Activated CD4-positive, alpha-beta T cell treated with anti-CD3 and anti-CD28 coated beads, Interleukin-2, amount 50 U/mL, for 1 hour (primary cell): ENCODE measurements at regions not wholly inside any gene's neighbourhood (a gene's known extent, or its start where the extent isn't known, plus 50 kb on each side); places are given as distances from the start of the nearest gene placed in this dataset.
"Not testable (repeated sequence)": the region's sequence is repeated elsewhere in the genome, so short reads cannot be mapped to it uniquely, and the experiment has no call there.

Experiments used
- DNase-seq: peaks from one replicate; pipeline ENCODE4 v3.0.0-alpha.2; 2020

- DNase-seq: no peak
Measured at GRCh38 chr7:356691-357462, 66.9 kb downstream of the FOXL3 start.

DNA sequence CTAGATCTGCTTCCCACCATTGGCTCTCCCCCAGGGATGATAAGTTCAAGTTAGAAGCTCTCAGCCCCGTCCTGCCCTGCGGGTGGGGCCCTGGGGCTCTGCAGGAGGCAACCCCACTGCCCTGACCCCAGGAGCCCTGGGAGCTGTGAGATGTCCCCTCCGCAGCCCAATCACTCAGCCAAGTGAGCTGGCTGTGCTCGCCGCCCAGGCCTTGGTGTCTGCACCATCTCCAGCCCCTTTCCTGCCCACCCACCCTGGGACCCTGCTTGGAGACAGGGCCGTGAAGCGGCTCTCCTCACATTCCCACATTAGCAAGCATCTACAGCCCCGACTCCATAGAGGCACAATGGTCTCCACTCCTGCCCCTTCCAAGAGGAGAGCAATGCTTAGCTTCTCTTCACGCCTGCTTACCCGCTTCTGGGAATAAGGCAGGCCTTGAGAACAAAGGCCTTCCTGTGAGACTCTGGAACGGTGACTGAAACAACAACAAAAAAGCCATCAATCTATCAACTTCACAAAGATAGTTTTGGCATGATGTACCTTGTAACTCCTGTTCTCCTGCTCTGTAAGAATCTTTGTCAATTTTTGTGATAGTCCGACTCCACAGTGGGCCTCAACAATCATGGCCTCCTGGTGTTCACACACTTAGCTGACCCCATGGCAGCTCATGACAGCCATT, 67.7 kb downstream of the FOXL3 start:
- DNase-seq: no peak

GRCh38 chr7:358352-358751, 68.4 kb downstream of the FOXL3 start:
- DNase-seq: no peak

GRCh38 chr7:359226-359765, 69.3 kb downstream of the FOXL3 start:
- no peak for DNase-seq

- DNase-seq: no peak
Measured at GRCh38 chr7:359766-360361, 69.9 kb downstream of the FOXL3 start.

GRCh38 chr7:360454-361100, 70.6 kb downstream of the FOXL3 start:
- DNase-seq: peak; percentile 40

DNA sequence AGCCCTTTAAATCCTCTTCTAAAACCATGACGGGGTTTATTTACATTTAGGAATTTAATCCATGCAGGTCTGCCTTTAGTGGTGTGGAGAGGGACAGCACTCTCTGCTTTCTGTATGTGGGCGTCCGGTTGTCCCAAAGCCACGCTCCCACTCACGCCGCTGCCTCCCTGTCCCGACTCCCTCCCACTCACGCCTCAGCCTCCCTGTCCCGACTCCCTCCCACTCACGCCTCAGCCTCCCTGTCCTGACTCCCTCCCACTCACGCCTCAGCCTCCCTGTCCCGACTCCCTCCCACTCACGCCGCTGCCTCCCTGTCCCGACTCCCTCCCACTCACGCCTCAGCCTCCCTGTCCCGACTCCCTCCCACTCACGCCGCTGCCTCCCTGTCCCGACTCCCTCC, 71.2 kb downstream of the FOXL3 start:
- DNase-seq: not testable (repeated sequence)

- DNase-seq: no peak
Measured at GRCh38 chr7:361680-362401, 71.9 kb downstream of the FOXL3 start.

DNA sequence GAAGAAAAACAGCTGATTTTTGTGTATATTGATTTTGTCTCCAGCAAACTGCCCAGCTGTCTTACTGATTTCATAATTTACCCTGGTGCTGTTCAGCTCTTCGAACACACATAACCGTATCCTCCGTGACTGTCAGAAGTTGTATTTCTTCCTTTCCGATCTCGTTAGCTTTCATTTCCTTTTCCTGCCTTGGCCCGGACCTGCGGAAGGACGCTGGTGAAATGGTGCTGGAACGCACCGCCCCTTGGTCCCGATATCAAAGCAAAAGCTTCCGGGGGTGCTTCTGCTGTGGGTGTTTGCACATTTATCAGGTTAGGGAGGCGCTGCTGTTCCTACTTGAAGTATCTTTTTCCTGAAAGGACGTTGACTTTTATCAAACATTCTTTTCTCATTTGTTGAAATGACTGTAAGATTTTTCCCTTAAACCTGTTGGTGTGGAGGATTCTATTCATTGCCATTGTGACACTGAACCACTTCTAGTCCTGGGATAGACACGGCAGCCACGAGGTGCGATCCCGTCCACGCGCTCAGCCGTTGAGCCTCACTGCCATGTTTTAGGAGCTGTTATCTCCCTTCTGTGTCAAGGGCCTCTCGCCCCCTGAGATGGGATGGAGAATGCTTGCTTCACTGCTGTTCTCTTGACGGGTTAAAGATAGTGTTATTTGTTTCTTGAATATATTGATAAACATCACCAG, 72.6 kb downstream of the FOXL3 start:
- peak; percentile 37 for DNase-seq

DNA sequence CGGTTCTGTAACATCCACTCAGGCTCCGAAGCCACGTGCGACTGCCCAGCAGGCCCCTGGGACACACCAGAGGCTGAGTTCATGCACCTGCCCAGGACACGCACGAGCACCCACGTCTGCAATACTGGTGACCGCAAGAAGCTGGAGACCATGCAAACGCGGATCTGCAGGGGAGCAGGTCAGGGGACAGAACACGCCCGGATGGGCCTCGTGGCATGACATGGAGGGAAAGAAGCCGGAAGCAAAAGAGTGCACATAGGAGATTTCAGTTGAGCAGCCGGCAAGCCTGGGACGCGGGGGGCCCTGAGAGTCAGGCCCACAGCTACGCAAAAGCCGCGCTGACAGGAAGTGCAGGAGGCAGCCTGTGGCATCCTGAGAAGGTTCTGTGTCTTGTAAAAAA, 73.7 kb downstream of the FOXL3 start:
- peak; percentile 25 for DNase-seq

DNA sequence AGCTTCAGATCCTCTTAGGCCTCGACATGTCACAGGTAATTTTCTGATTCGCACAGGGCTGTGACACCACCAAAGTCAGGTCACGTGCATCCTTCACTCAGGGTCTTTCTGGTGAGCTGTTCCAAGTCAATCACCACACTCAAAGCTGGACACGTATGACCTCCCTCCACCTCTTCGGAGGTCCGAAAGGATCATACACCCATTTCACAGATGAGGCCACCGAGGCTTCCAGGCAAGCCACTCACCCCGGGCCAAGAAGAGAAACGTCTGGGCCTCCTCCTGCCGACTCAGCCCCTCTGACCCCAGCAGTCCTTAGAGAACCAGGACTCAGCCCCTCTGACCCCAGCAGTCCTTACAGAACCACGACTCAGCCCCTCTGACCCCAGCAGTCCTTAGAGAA, 74.6 kb downstream of the FOXL3 start:
- DNase-seq: no peak

GRCh38 chr7:365593-365992, 75.6 kb downstream of the FOXL3 start:
- DNase-seq: no peak

GRCh38 chr7:366161-366803, 76.3 kb downstream of the FOXL3 start:
- DNase-seq: no peak

GRCh38 chr7:367351-367901, 77.5 kb downstream of the FOXL3 start:
- DNase-seq: no peak

GRCh38 chr7:368651-369475, 78.9 kb downstream of the FOXL3 start:
- DNase-seq: no peak

- no peak for DNase-seq
Measured at GRCh38 chr7:369476-370258, 79.7 kb downstream of the FOXL3 start.

GRCh38 chr7:370259-370625, 80.3 kb downstream of the FOXL3 start:
- no peak for DNase-seq

DNA sequence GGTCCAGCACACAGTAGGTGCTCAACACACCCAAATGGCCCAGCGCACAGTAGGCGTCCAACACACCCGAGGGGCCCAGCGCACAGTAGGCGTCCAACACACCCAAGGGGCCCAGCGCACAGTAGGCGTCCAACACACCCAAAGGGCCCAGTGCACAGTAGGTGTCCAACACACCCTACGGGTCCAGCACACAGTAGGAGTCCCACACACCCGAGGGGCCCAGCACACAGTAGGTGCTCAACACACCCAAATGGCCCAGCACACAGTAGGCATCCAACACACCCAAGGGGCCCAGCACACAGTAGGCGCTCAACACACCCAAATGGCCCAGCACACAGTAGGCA, 80.8 kb downstream of the FOXL3 start:
- DNase-seq: no peak

GRCh38 chr7:371119-371778, 81.3 kb downstream of the FOXL3 start:
- DNase-seq: no peak
